ENCODE measurements at regions not wholly inside any gene's neighbourhood (a gene's known extent, or its start where the extent isn't known, plus 50 kb on each side); places are given as distances from the start of the nearest gene placed in this dataset.

- Histone ChIP-seq H3K9me3 (no peaks in the 10 kb centered on the region), H3K27me3 (replicated peaks in 1 of 7) (no peaks in the 10 kb centered on the region), H3K4me3 (no peak overlapping the region), H3K36me3 (no peaks in the 10 kb centered on the region), H3K4me1 (no peaks in the 10 kb centered on the region), H3K27ac (no peak overlapping the region)
- intact Hi-C loops (cut with DNase I; ENCODE audit: low total_unique reads) = no loop called here
- no peak for DNase-seq
- WGBS, 5 donors = 79 to 100% (median 93%) methylated on average over 2 of the region's 2 CpGs
- TF ChIP-seq POLR2AphosphoS5 (IDR thresholded peaks at IDR 0.05) (no peak), POLR2A (IDR thresholded peaks at IDR 0.05) (no peak)
- TF ChIP-seq, protein P1, sequence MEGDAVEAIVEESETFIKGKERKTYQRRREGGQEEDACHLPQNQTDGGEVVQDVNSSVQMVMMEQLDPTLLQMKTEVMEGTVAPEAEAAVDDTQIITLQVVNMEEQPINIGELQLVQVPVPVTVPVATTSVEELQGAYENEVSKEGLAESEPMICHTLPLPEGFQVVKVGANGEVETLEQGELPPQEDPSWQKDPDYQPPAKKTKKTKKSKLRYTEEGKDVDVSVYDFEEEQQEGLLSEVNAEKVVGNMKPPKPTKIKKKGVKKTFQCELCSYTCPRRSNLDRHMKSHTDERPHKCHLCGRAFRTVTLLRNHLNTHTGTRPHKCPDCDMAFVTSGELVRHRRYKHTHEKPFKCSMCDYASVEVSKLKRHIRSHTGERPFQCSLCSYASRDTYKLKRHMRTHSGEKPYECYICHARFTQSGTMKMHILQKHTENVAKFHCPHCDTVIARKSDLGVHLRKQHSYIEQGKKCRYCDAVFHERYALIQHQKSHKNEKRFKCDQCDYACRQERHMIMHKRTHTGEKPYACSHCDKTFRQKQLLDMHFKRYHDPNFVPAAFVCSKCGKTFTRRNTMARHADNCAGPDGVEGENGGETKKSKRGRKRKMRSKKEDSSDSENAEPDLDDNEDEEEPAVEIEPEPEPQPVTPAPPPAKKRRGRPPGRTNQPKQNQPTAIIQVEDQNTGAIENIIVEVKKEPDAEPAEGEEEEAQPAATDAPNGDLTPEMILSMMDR (IDR thresholded peaks at IDR 0.05 in 8 of 11, conservative IDR thresholded peaks at IDR 0.05 in 3 of 11) = no peak
Measured at GRCh38 chr3:18775501-18775900, 350.4 kb upstream of the SATB1 start.

GRCh38 chr3:18774319-18775088 lies 349.4 kb upstream of the SATB1 start:
- 57 to 81% (median 72%) methylated on average over 2 of the region's 2 CpGs for WGBS, 5 donors
- no peak for DNase-seq
- H3K4me1 ChIP-seq = no peaks in the 10 kb centered on the region
- H3K4me3 ChIP-seq = no peak overlapping the region
- H3K36me3 ChIP-seq = no peaks in the 10 kb centered on the region
- H3K27me3 ChIP-seq (replicated peaks in 1 of 7) = no peaks in the 10 kb centered on the region
- intact Hi-C loops (cut with DNase I; ENCODE audit: low total_unique reads) = no loop called here
- no peaks in the 10 kb centered on the region for H3K9me3 ChIP-seq
- TF ChIP-seq, protein P1 (IDR thresholded peaks at IDR 0.05 in 8 of 11, conservative IDR thresholded peaks at IDR 0.05 in 3 of 11) = no peak
- TF ChIP-seq POLR2A (IDR thresholded peaks at IDR 0.05) = no peak
- H3K27ac ChIP-seq = no peak overlapping the region

DNA sequence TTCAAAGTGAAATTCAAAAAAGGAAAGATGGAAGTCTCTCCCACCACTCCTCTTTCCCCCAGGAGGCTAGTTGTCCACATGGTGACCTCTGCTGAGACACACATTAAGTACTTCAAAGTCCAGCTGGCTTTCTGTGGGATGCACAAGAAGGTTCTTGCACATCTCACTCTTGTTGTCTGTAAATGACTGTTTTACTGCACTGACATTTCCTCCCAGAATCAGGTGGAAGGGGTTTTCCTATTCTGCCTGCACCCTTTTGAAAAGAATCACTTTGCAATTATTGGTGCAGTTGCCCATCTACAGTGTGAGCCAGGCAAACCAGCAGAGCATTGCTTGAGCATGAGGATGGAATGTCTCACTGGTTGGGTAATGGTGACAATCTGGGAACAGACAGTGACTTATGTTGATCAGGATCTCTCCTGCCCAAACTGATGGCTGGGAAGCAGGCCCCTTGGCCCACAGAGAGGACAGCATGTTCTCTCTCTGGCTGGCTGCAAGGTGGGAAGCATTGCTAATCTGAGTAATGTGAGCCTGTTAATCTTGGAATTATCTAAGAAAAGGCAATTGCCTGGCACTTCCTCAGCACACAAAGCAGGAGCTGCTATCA lies 347.7 kb upstream of the SATB1 start:
- TF ChIP-seq POLR2A (IDR thresholded peaks at IDR 0.05) = no peak
- TF ChIP-seq POLR2AphosphoS5 (IDR thresholded peaks at IDR 0.05) = no peak
- TF ChIP-seq, protein P1 (IDR thresholded peaks at IDR 0.05 in 8 of 11, conservative IDR thresholded peaks at IDR 0.05 in 3 of 11) = no peak
- Histone ChIP-seq H3K4me3 (no peak overlapping the region), H3K27ac (no peak overlapping the region), H3K27me3 (replicated peaks in 1 of 7) (no peaks in the 10 kb centered on the region), H3K4me1 (no peaks in the 10 kb centered on the region), H3K9me3 (no peaks in the 10 kb centered on the region), H3K36me3 (no peaks in the 10 kb centered on the region)
- intact Hi-C loops (cut with DNase I; ENCODE audit: low total_unique reads) = no loop called here
- DNase-seq = no peak

DNA sequence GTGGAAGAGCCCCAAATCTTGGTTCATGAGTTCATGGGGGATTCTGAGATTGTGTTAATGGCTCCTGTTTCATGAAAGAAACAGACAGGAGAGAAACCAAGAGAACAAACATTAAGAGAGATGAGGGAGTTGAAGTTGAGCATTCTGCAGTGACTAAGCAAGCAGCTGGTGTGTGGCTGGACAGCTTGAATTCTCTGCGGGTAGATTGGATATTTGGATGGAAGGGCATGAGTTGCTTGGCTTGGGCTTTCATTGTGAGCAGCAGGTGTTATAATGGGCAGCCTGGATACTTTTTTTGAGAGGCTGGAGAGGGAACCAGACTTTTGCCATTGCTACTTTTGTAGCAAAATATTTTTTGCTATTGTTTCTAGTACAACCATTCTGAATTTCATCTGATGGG lies 346.8 kb upstream of the SATB1 start:
- 88 to 97% (median 92%) methylated on average over 1 of the region's 1 CpG for WGBS, 5 donors
- Histone ChIP-seq H3K36me3 (no peaks in the 10 kb centered on the region), H3K4me3 (no peak overlapping the region), H3K27ac (no peak overlapping the region), H3K27me3 (replicated peaks in 1 of 7) (no peaks in the 10 kb centered on the region), H3K4me1 (no peaks in the 10 kb centered on the region), H3K9me3 (no peaks in the 10 kb centered on the region)
- TF ChIP-seq POLR2A (IDR thresholded peaks at IDR 0.05) = no peak
- no peak for TF ChIP-seq POLR2AphosphoS5 (IDR thresholded peaks at IDR 0.05)
- TF ChIP-seq, protein P1 (IDR thresholded peaks at IDR 0.05 in 8 of 11, conservative IDR thresholded peaks at IDR 0.05 in 3 of 11) = no peak
- no peak for DNase-seq
- intact Hi-C loops (cut with DNase I; ENCODE audit: low total_unique reads) = no loop called here

Measured in spleen (tissue), 11 donors.